ENCODE measurements at regions not wholly inside any gene's neighbourhood (a gene's known extent, or its start where the extent isn't known, plus 50 kb on each side); places are given as distances from the start of the nearest gene placed in this dataset.

DNA sequence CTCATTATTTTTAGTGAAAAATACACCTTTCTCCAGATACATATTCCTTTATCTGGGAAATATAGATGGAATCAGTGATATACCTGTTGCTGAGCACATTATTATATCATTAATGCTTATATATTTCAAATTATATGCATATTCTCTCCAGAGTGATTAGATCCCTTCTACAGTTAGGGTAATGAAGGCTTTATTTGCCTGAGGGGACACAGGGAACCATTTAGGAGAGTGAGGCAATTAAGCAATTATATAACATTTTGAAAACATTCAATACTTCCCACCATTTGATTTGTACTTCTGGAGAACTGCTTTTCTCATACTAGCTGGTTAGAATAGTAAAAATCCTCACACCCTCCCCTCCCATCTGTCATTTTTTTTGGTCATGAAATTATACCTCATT lies 212.8 kb upstream of the NOVA1 start:
- no peak for DNase-seq (ENCODE audit: low spot score)
- H3K36me3 ChIP-seq (ENCODE audit: insufficient read depth, low read length, poor library complexity, severe bottlenecking): no peaks in the 10 kb centered on the region
- no peak for TF ChIP-seq EZH2 (IDR thresholded peaks at IDR 0.05; ENCODE audit: borderline replicate concordance, low read depth, low read length, poor library complexity, severe bottlenecking)
- TF ChIP-seq, protein P1, sequence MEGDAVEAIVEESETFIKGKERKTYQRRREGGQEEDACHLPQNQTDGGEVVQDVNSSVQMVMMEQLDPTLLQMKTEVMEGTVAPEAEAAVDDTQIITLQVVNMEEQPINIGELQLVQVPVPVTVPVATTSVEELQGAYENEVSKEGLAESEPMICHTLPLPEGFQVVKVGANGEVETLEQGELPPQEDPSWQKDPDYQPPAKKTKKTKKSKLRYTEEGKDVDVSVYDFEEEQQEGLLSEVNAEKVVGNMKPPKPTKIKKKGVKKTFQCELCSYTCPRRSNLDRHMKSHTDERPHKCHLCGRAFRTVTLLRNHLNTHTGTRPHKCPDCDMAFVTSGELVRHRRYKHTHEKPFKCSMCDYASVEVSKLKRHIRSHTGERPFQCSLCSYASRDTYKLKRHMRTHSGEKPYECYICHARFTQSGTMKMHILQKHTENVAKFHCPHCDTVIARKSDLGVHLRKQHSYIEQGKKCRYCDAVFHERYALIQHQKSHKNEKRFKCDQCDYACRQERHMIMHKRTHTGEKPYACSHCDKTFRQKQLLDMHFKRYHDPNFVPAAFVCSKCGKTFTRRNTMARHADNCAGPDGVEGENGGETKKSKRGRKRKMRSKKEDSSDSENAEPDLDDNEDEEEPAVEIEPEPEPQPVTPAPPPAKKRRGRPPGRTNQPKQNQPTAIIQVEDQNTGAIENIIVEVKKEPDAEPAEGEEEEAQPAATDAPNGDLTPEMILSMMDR (conservative IDR thresholded peaks at IDR 0.05; ENCODE audit: low read depth, low read length): no peak
- ChIA-PET CTCF (no interaction called here), POLR2A (ENCODE audit: low non-redundant PET) (no interaction called here)
- BruUV-seq (replicated peaks): no TSS peak
- no peak overlapping the region for H3K4me3 ChIP-seq (ENCODE audit: low read depth, low read length, poor library complexity, severe bottlenecking)
- no peaks in the 10 kb centered on the region for H3K9me3 ChIP-seq (ENCODE audit: low read depth, low read length, poor library complexity, severe bottlenecking)
- no peaks in the 10 kb centered on the region for H3K27me3 ChIP-seq (replicated peaks; ENCODE audit: insufficient read depth, low read depth, low read length, poor library complexity)
- no peaks in the 10 kb centered on the region for H3K4me1 ChIP-seq (ENCODE audit: insufficient read depth, low read length, poor library complexity, severe bottlenecking)
- intact Hi-C loops (cut with micrococcal nuclease; ENCODE audit: unreplicated experiment): no loop called here
- no peak overlapping the region for H3K27ac ChIP-seq (ENCODE audit: low read depth, low read length, poor library complexity, severe bottlenecking)

DNA sequence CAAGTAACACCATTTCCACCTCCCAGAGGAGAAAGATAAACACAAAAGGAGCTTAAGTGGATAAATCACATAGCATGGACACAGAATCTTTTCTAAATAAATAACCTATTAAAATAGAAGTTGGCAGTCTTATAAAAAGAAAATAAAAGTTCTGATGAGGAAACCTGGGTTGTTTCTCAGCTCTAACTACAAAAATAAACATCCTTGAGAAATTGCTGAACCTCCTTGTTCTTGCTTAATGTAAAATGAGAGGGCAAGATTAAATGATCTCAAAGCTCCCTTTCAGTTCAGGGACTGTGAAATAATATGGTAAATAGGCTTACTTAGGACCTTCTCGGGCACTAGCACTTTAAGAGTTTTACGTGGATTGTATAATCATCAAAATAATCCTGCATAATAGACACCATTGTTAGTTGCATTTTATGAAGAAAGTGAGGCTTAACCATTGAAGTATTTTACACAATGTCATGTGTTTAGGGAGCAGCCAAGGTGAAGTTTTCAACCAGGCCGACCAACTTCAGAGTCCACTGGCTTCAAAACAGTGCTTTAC lies 214.0 kb upstream of the NOVA1 start:
- no TSS peak for BruUV-seq (replicated peaks)
- CTCF ChIA-PET: no interaction called here

DNA sequence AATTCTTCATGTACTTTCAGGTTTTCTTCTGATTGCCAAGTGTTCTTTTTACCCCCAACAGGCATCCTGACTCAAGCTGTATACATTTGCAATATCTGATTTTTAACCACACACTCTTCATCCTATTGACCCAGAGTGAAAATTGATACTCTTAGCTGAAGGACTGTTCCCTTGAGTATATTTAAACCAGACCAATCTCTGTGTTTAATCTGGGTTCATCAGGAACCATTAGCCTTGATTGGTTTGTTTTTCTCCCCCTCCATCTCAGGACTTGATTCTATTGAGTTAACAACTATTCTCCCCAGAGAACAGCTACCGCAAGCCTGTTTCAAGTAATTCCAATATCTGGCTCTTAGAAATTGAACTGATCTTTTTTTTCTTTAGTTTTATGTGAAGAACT lies 222.3 kb upstream of the NOVA1 start:
- POLR2A ChIA-PET (ENCODE audit: low non-redundant PET): interaction anchor here (0.6 kb wide), 1 partner anchor 110 kb away, joined by 3 read pairs; no protein-coding TSS in a partner anchor
- Histone ChIP-seq H3K4me1 (ENCODE audit: insufficient read depth, low read length, poor library complexity, severe bottlenecking) (no peaks in the 10 kb centered on the region), H3K27ac (ENCODE audit: low read depth, low read length, poor library complexity, severe bottlenecking) (no peak overlapping the region), H3K36me3 (ENCODE audit: insufficient read depth, low read length, poor library complexity, severe bottlenecking) (no peaks in the 10 kb centered on the region), H3K27me3 (replicated peaks; ENCODE audit: insufficient read depth, low read depth, low read length, poor library complexity) (no peaks in the 10 kb centered on the region), H3K9me3 (ENCODE audit: low read depth, low read length, poor library complexity, severe bottlenecking) (no peaks in the 10 kb centered on the region), H3K4me3 (ENCODE audit: low read depth, low read length, poor library complexity, severe bottlenecking) (no peak overlapping the region)
- CTCF ChIA-PET: no interaction called here
- BruUV-seq (replicated peaks): no TSS peak
- TF ChIP-seq EZH2 (IDR thresholded peaks at IDR 0.05; ENCODE audit: borderline replicate concordance, low read depth, low read length, poor library complexity, severe bottlenecking): no peak
- TF ChIP-seq, protein P1 (conservative IDR thresholded peaks at IDR 0.05; ENCODE audit: low read depth, low read length): no peak
- DNase-seq (ENCODE audit: low spot score): no peak
- intact Hi-C loops (cut with micrococcal nuclease; ENCODE audit: unreplicated experiment): no loop called here

More for the DNA sequence above, 214.0 kb upstream of the NOVA1 start:
- Histone ChIP-seq H3K9me3 (ENCODE audit: low read depth, low read length, poor library complexity, severe bottlenecking) (no peaks in the 10 kb centered on the region), H3K27ac (ENCODE audit: low read depth, low read length, poor library complexity, severe bottlenecking) (no peak overlapping the region), H3K36me3 (ENCODE audit: insufficient read depth, low read length, poor library complexity, severe bottlenecking) (no peaks in the 10 kb centered on the region), H3K4me3 (ENCODE audit: low read depth, low read length, poor library complexity, severe bottlenecking) (no peak overlapping the region), H3K27me3 (replicated peaks; ENCODE audit: insufficient read depth, low read depth, low read length, poor library complexity) (no peaks in the 10 kb centered on the region), H3K4me1 (ENCODE audit: insufficient read depth, low read length, poor library complexity, severe bottlenecking) (no peaks in the 10 kb centered on the region)
- POLR2A ChIA-PET (ENCODE audit: low non-redundant PET): no interaction called here
- no peak for TF ChIP-seq EZH2 (IDR thresholded peaks at IDR 0.05; ENCODE audit: borderline replicate concordance, low read depth, low read length, poor library complexity, severe bottlenecking)
- DNase-seq (ENCODE audit: low spot score): no peak
- intact Hi-C loops (cut with micrococcal nuclease; ENCODE audit: unreplicated experiment): no loop called here

- TF ChIP-seq EZH2 (IDR thresholded peaks at IDR 0.05; ENCODE audit: borderline replicate concordance, low read depth, low read length, poor library complexity, severe bottlenecking): no peak
- TF ChIP-seq, protein P1 (conservative IDR thresholded peaks at IDR 0.05; ENCODE audit: low read depth, low read length): no peak
- ChIA-PET POLR2A (ENCODE audit: low non-redundant PET) (no interaction called here), CTCF (no interaction called here)
- no TSS peak for BruUV-seq (replicated peaks)
- no peaks in the 10 kb centered on the region for H3K36me3 ChIP-seq (ENCODE audit: insufficient read depth, low read length, poor library complexity, severe bottlenecking)
- no peak overlapping the region for H3K27ac ChIP-seq (ENCODE audit: low read depth, low read length, poor library complexity, severe bottlenecking)
- intact Hi-C loops (cut with micrococcal nuclease; ENCODE audit: unreplicated experiment): no loop called here
- no peaks in the 10 kb centered on the region for H3K4me1 ChIP-seq (ENCODE audit: insufficient read depth, low read length, poor library complexity, severe bottlenecking)
- no peak for DNase-seq (ENCODE audit: low spot score)
- no peaks in the 10 kb centered on the region for H3K9me3 ChIP-seq (ENCODE audit: low read depth, low read length, poor library complexity, severe bottlenecking)
- no peaks in the 10 kb centered on the region for H3K27me3 ChIP-seq (replicated peaks; ENCODE audit: insufficient read depth, low read depth, low read length, poor library complexity)
- H3K4me3 ChIP-seq (ENCODE audit: low read depth, low read length, poor library complexity, severe bottlenecking): no peak overlapping the region
These were observed 222.7 kb upstream of the NOVA1 start for GRCh38 chr14:26820572-26820971.

All from A673 (cell line).